ENCODE measurements at regions not wholly inside any gene's neighbourhood (a gene's known extent, or its start where the extent isn't known, plus 50 kb on each side); places are given as distances from the start of the nearest gene placed in this dataset.

GRCh38 chr18:61194726-61195125, 138.5 kb upstream of the CDH20 start:
- TF ChIP-seq POLR2A (IDR thresholded peaks at IDR 0.05; ENCODE audit: low read length): no peak
- TF ChIP-seq GATA1 (IDR thresholded peaks at IDR 0.05; ENCODE audit: low read depth, low read length): no peak
